Cerebellar cortex (tissue), 1 donor: ENCODE measurements at regions not wholly inside any gene's neighbourhood (a gene's known extent, or its start where the extent isn't known, plus 50 kb on each side); places are given as distances from the start of the nearest gene placed in this dataset.

ENCODE experiments used
- DNase-seq: peaks from one replicate; pipeline ENCODE4 v3.0.0-alpha.2; 2015; ENCODE audit warnings: low spot score

DNA sequence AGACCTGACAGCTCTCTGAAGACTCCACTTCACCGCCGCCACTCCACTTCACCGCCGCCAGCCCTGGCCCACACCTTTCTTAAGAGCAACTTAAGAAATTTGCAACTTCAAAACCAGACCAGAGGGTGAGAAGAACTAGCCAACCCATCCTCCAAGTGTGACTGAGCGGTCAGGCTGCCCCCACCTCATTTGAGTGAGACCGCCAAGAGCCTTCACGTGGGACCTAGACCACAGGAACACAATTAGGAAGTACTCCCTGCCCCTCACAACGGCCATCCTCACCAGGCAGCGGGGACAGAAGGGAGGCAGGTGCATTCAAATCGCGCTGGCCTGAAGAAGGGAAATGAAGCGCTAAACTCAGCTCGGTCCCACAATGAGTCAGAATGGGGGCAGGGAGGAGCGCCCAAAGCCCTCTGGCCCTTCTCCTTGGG, 156.8 kb upstream of the BCL6 start:
- no peak for DNase-seq

- no peak for DNase-seq
Measured at GRCh38 chr3:187902936-187903335, 157.7 kb upstream of the BCL6 start.

DNA sequence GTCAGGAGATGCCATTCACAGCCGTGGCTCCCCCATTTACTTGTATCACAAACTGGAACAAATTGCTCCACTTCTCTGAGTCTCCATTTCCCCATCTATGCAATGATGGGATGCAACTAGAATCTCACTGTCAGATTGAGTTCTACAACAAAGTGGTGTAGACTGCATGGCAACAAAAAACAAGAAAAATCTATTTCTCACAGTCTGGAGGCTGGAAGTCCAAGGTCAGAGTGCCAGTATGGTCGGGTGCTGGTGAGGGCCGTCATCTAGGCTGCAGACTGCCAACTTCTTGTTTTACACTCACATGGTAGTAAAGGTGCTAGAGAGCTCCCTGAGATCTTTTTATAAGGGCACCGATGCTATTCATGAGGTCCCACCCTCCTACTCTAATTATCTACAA, 158.4 kb upstream of the BCL6 start:
- no peak for DNase-seq

DNA sequence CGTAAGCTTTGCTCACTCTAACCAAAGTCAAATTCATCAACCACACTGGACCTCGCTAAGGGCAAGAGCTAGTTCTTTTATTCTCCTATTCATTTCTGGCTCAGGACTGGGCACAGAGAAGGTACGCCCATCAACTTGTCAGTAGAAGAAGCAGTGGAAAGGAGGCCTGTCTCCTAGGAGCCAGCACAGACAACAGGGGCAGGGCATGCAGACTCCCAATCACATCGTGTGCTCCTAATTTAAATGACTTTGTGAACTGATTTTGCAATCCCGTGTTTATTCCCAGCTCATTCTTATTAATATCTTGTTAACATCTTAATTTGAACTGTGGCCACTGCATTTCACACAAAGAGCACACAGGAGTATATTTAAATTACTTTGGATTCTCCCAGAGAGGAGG, 161.1 kb upstream of the BCL6 start:
- DNase-seq: no peak

DNA sequence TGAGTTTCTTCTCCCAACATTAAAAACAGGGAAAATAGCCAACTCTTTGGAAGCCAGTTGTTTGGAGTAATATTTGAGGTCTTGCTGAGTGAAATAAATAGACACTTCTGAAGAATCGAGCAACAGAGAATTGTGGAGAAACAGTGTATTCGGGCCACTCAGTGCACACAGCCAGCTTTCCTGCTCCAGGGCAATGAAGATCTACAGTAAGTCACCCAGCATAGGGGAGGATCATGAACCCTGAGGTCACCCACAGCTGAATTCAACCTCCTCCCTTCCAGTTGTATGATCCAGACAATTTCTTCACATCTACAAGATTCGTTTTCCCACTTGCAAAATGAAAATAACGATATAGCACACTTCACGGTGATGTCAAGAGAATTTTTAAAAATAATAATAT, 161.7 kb upstream of the BCL6 start:
- no peak for DNase-seq

DNA sequence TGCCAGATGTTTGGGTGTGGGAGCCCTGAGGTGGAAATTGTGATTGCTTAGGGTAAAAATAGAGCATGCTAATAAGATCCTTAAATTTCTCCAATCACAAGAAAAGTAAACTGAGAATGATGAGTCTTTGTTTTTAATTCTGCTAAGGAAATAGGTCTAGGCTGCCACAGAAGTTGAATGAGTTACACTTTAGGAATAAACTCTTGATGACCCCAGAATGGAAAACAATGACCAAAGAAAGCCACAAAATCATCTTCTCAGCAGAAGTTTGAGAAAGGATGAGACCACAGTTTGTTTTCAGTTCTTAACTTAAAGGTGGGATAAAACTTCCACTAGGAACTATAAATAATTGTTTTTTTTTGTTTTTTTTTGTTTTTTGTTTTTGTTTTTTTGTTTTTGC, 164.6 kb upstream of the BCL6 start:
- DNase-seq: no peak

DNA sequence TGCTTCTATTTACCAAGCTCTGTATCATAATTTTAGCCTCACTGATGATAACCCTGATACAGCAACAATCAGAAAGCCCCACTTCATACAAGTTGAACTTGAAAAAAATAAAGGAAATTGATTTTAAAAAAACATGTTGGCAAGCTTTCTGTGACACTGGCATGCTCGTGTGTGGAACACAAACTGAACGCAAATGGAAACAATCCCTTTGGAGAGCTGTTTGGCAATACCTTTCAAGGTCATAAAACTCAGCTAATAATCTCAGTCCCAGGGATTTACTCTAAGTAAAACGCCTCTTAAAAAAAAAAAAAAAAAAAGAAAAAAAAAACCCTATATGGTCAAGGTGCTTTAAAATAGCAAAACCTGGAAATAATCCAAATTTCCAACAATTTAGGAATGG, 166.7 kb upstream of the BCL6 start:
- no peak for DNase-seq

GRCh38 chr3:187913617-187914033, 168.4 kb upstream of the BCL6 start:
- DNase-seq: no peak

DNA sequence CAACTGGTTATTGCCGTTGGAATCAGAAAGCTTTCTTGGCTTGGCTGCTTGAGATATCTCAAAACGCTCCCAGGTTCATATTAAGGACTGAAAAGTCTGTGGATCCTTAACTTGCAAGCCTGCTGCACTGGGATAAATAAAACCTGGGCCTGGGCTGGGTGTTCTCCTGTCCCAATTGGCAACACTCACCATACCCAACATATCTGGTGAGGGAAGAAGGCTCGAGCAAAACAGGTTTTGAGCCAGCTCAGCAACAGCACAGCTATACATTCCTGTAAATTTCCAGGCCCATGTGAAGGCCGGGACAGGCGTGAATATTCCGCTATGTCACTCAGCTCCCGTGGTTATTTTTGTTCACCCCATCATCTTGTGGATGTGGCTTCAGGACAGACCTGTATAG, 169.0 kb upstream of the BCL6 start:
- DNase-seq: peak; percentile 82

GRCh38 chr3:187916072-187916471, 170.8 kb upstream of the BCL6 start:
- no peak for DNase-seq

DNA sequence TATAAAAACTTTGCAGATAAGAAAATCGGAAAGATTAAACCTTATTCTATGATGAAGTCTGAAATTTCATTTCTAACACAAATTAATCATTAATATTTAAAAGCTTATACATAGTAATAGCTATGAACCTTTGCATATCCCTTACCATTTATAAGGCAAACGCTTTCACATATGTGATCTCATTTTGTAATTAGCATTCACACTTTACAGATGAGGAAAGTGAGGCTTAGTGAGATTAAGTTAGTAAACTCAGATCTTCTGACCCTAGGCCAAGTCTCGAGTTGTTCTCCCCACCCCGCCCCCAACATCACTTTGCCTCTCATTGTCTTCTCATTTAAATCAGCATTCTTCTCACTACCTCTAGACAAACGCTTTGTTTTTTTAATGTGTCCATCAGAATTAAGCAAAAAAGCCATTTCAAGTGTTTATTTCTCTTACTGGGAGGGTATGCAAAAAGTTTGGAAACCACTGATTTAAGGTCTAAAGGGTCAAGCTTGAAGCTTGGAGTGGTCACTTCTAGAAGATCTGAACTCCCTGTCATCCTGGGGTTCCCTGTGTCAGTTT, 172.9 kb upstream of the BCL6 start:
- DNase-seq: no peak

DNA sequence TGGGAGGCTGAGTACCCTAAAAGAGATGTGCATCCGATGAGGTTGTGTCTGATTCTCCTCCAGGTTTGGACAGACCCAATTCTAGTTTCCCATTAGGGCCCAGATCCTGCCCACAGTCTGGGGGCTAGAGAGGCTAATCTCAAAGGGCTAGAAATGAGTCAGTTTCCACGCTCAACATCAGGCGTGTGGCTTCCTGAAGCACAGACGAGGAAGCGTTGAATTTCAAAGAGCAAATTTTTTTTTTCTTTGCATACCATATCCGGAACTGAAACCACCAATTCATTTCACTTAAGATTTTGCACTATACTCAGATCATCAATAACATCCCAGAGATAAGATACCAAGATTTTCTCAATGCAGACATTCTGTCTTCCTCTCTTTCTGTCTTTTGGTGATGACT, 173.8 kb upstream of the BCL6 start:
- no peak for DNase-seq

- no peak for DNase-seq
Measured at GRCh38 chr3:187919544-187919943, 174.3 kb upstream of the BCL6 start.

DNA sequence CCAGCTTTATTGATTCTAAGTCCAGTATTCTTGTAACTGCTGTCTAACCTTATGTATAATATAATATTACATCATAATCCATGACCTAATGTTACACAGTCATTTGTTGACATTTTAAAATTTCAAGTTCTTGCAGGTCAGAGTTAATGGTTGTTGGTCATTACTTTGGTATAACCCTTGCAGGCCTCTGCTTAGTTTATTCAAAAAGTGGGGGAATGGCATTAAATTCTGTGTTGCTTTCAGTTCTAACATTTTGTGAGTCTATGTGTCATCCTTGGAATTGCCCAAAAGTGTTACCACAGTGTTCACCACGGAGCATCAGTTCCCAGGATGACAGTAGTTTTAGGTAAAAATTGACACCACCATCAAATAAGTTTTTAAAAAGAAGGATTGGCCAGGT, 174.8 kb upstream of the BCL6 start:
- DNase-seq: no peak

- DNase-seq: no peak
Measured at GRCh38 chr3:187920913-187921312, 175.6 kb upstream of the BCL6 start.

GRCh38 chr3:187921391-187922074, 176.3 kb upstream of the BCL6 start:
- DNase-seq: no peak

DNA sequence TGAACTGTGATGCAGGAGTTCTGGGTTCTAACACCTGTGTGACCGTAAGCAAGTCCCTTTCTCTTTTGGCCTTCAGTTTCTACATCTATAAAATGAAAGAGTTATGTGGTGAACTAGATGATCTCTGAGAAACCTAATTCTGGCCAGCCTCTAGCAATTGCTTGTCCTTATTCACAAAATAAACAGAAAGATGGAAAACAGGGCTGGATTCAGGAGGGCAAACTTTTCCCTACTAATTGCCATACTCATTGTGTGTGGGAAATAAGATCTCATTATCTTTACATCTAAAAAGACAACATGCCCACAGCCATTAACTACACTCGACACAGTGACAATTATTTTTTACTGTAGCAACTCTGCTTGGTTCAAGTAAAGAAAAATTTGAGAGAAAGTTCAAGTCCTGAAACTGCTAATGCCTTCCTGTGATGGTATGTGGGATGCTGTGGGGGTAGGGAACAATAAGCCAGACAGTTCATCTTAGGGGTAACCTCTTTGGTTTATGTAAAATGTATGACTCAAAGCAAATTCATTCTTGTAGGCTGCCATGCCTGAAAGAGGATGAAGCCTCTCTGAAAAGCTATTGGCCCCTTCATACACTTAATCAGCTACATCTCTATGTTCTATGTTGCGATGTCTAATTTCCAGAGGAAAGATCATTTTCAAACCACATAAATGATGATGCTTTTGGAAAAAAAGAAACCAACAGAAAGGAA, 177.6 kb upstream of the BCL6 start:
- DNase-seq: no peak

GRCh38 chr3:187924651-187925050, 179.4 kb upstream of the BCL6 start:
- DNase-seq: no peak

- DNase-seq: no peak
Measured at GRCh38 chr3:187925326-187925725, 180.1 kb upstream of the BCL6 start.

GRCh38 chr3:187926620-187927019, 181.4 kb upstream of the BCL6 start:
- no peak for DNase-seq

DNA sequence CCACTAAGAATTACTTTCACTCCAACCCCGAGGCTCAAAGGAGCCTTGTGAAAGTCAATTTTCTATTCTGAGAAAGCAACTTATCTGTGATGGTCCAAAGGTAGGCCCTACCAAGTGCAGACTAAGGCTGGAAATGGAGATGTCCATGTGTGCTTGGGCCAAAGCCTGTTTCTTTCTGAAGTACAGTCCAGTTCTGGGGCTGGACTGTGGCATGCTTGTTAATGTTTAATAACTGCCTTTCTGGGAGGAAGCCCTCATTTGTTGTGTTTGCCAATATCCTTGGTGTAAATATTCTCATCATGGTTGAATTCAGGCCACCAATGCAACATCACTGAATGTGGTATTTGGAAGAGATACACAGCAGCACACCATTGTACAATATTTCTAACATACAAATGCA, 182.3 kb upstream of the BCL6 start:
- DNase-seq: no peak

DNA sequence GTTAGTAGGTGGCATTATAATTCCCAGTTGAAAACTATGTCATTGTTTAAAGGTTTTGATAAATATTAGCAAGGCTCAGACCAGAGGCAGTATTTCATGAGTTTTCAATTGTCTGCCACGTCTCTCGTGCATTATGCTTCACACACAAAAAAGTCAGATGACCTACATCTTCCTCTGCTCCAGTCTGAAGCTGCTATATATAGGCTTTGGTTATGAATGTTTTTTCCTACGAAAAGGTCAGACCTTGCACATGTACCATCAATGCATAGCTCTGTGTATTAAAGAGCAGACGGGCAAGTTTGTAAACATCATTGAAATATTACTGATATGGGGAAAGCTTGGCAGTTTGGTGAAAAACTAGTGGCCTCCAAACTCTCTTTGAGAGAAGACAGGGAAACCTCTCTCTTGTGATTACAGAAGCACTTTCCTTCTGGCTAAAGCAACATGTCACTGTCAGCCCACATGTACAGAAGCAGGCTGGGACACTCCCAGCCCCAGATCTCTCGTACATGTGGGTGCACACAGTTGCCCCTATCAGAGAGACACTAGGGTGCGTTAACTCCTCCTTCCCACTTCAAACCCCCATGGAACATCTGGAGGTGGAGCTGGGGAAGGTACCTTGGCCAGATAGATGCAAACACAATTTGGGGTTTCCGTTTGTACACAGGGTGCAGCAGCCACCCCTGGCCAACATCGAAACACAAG, 184.0 kb upstream of the BCL6 start:
- no peak for DNase-seq

- no peak for DNase-seq
Measured at GRCh38 chr3:187930021-187930420, 184.8 kb upstream of the BCL6 start.
